ENCODE measurements at regions not wholly inside any gene's neighbourhood (a gene's known extent, or its start where the extent isn't known, plus 50 kb on each side); places are given as distances from the start of the nearest gene placed in this dataset.

DNA sequence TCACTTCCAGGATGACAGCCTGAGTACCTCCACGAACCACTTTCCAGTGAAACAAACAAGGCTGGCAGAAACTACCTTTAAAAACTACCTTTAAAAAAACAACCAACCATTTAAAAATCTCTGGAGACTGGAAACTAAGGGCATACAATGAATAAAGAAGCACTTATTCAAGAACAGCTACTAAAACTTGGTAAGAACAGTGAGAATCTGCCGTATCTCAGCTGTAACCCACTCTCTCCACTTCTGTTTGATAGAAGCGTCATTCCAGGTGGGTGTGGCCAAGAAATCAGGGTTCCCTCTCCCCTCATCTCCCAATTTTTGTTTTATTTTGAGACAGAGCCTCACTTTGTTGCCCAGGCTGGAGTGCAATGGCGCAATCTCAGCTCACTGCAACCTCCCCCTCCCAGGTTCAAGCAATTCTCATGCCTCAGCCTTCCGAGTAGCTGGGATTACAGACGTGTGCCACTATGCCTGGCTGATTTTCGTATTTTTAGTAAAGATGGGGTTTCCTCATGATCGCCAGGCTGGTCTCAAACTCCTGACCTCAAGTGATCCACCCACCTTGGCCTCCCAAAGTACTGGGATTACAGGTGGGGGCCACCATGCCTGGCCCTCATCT, 158.8 kb upstream of the CHST15 start:
- peak in 3 of 11 experiments; percentile 12 to 25 (median 18); a peak in 2 of 22 replicates for TF ChIP-seq Cebpa-rat (IDR thresholded peaks at IDR 0.05)
- H3K9me3 ChIP-seq (replicated peaks in 1 of 11) = peaks cover 10 to 22% (median 17%) of the 10 kb centered on the region in 11 experiments
- no peaks in the 10 kb centered on the region for H4K20me1 ChIP-seq
- no peak overlapping the region for H3K4me3 ChIP-seq
- H3K4me1 ChIP-seq = peaks cover 61 to 70% (median 65%) of the 10 kb centered on the region in 10 experiments
- peak overlapping the region in 6 of 11 experiments; percentile 39 to 59 (median 48); a peak in 10 of 22 replicates for H3K9ac ChIP-seq
- H3K36me3 ChIP-seq = 0 out of 22 replicates have a peak, but pooled peaks cover 0 to 5% (median 0%) of the 10 kb centered on the region in 11 experiments
- peak overlapping the region; percentile 68 to 93 (median 85) for H3K4me2 ChIP-seq
- H3K27me3 ChIP-seq = no peaks in the 10 kb centered on the region
- H3K27ac ChIP-seq = peak overlapping the region in 10 of 11 experiments; percentile 0 to 65 (median 51); a peak in 17 of 22 replicates

DNA sequence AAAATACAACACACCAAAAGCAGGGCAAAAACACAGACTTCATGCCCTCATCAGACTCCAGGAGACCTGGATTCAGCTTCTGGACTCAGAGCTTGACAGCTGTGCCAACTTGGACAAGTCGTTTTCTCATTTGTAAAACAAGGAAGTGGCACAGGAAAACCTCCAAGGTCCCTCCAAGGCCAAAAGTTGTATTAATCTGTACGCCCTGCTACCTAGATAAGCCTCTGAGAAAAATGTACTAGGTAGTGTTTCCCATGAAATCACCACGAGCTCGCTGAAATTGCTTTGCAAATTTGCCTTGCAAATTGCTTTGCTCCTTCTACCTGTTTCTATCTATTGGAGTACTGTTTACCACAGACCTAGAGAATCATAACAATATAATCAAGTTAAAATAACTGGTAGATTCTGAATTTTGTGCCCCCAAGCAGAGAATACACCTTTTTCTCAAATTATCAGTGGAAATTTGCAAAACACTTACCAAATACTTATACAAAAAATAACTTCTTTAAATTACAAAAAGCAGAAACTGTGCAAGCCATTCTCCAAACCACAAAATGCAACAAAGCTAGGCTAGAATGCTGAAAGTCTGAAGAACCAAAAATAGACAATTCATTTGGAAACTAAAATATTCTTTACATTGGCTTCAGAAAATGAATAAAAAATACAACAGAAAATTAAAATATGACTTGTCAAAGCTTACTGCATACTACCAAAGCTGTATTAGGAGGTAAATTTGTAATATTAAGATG, 158.1 kb upstream of the CHST15 start:
- no peak overlapping the region for H3K4me3 ChIP-seq
- H3K4me2 ChIP-seq = peak overlapping the region; percentile 68 to 93 (median 85)
- 0 out of 22 replicates have a peak, but pooled peaks cover 0 to 5% (median 0%) of the 10 kb centered on the region in 11 experiments for H3K36me3 ChIP-seq
- TF ChIP-seq Cebpa-rat (IDR thresholded peaks at IDR 0.05) = no peak
- peak overlapping the region in 6 of 11 experiments; percentile 39 to 59 (median 48); a peak in 10 of 22 replicates for H3K9ac ChIP-seq
- H3K27ac ChIP-seq = peak overlapping the region in 10 of 11 experiments; percentile 0 to 65 (median 51); a peak in 14 of 22 replicates
- H4K20me1 ChIP-seq = no peaks in the 10 kb centered on the region
- no peaks in the 10 kb centered on the region for H3K27me3 ChIP-seq
- H3K4me1 ChIP-seq = peaks cover 60 to 68% (median 63%) of the 10 kb centered on the region in 10 experiments
- peaks cover 10 to 22% (median 17%) of the 10 kb centered on the region in 11 experiments for H3K9me3 ChIP-seq (replicated peaks in 1 of 11)

DNA sequence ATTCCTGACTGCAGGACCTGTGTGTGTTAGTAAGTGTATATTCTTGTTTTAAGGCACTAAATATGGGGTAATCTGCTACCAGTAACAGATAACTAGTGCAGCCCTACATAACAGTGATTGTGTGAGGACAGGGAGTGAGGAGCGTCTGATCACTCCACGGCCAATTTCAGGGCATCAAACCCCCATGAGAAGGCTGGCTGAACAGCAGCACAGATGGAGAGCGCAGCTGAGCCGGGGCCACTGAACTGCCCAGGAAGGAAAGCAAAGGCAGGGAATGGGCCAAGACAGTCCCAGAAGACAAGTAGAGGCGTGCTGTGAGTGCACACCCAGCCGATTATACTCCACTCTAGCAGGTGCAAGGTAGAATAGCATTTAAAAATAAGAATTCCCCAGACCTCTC, 157.1 kb upstream of the CHST15 start:
- Histone ChIP-seq H3K27me3 (no peaks in the 10 kb centered on the region), H3K9me3 (replicated peaks in 1 of 11) (peaks cover 7 to 13% (median 11%) of the 10 kb centered on the region in 11 experiments), H3K4me1 (peaks cover 62 to 72% (median 64%) of the 10 kb centered on the region in 10 experiments), H3K36me3 (0 out of 22 replicates have a peak, but pooled peaks cover 0 to 5% (median 0%) of the 10 kb centered on the region in 11 experiments), H4K20me1 (no peaks in the 10 kb centered on the region), H3K4me3 (no peak overlapping the region), H3K27ac (no peak overlapping the region; a peak in 1 of 22 replicates), H3K9ac (no peak overlapping the region; a peak in 2 of 22 replicates), H3K4me2 (peak overlapping the region; percentile 68 to 93 (median 85))
- TF ChIP-seq Cebpa-rat (IDR thresholded peaks at IDR 0.05) = no peak

DNA sequence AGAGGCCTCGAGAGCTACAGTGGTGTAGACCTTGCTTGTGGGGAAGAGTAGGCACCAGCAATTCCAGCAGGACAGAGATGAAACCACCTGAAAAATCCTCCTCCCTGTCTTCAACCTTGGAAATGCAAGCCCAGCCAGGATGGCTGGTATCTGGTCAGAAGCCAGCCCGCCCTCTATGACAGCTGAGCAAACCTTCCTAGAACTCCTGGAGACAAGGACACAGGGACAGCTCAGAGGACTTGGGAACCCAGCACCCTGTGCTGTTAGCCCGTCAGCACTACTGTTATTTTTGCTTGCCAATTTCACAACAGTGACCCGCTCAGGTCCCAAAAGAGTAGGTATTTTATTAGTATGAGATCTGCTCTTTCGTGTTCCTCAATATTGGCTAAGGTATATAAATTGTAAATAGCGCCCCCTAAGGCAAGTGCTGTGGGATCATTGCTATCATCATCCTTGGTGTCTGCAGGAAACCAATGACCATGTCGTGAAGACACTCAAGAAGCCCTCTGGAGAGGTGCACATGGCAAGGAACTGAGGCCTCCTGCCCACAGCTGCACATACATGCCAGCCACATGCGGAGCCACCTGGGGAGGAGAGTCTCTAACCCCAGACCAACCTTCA, 156.5 kb upstream of the CHST15 start:
- Histone ChIP-seq H3K27me3 (no peaks in the 10 kb centered on the region), H3K4me1 (peaks cover 62 to 78% (median 67%) of the 10 kb centered on the region in 10 experiments), H3K36me3 (no peaks in the 10 kb centered on the region), H3K4me3 (no peak overlapping the region), H3K27ac (peak overlapping the region in 3 of 11 experiments; percentile 4 to 25 (median 20); a peak in 3 of 22 replicates), H3K9ac (no peak overlapping the region), H4K20me1 (no peaks in the 10 kb centered on the region), H3K9me3 (replicated peaks in 1 of 11) (peaks cover 2 to 7% (median 5%) of the 10 kb centered on the region in 11 experiments), H3K4me2 (peak overlapping the region; percentile 68 to 93 (median 85))
- no peak for TF ChIP-seq Cebpa-rat (IDR thresholded peaks at IDR 0.05)

DNA sequence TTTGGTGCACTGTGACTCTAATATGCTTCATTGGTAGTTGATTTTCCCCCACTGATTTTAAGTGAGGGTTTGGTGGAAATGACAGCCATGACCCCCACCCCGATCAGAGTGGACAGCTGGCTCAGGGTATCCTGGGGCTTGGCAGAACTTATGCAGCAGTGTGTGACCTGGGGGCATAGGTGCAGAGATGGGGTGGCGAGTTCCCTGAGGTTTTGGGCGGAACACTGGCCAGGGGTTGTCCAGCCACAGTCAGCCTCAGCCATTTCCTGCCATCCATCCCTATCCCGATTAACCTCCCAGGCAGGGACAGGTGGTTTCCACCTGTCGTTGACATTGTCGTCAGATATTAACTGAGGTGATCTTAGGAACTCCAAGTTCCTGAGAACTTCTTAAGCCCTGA, 155.8 kb upstream of the CHST15 start:
- no peak for TF ChIP-seq Cebpa-rat (IDR thresholded peaks at IDR 0.05)
- H3K4me3 ChIP-seq = no peak overlapping the region
- H3K9ac ChIP-seq = no peak overlapping the region
- no peak overlapping the region for H3K27ac ChIP-seq
- no peaks in the 10 kb centered on the region for H3K9me3 ChIP-seq (replicated peaks in 1 of 11)
- H3K4me2 ChIP-seq = peak overlapping the region; percentile 68 to 93 (median 85)
- H3K36me3 ChIP-seq = no peaks in the 10 kb centered on the region
- H4K20me1 ChIP-seq = no peaks in the 10 kb centered on the region
- H3K27me3 ChIP-seq = no peaks in the 10 kb centered on the region
- peaks cover 62 to 82% (median 69%) of the 10 kb centered on the region in 10 experiments for H3K4me1 ChIP-seq

DNA sequence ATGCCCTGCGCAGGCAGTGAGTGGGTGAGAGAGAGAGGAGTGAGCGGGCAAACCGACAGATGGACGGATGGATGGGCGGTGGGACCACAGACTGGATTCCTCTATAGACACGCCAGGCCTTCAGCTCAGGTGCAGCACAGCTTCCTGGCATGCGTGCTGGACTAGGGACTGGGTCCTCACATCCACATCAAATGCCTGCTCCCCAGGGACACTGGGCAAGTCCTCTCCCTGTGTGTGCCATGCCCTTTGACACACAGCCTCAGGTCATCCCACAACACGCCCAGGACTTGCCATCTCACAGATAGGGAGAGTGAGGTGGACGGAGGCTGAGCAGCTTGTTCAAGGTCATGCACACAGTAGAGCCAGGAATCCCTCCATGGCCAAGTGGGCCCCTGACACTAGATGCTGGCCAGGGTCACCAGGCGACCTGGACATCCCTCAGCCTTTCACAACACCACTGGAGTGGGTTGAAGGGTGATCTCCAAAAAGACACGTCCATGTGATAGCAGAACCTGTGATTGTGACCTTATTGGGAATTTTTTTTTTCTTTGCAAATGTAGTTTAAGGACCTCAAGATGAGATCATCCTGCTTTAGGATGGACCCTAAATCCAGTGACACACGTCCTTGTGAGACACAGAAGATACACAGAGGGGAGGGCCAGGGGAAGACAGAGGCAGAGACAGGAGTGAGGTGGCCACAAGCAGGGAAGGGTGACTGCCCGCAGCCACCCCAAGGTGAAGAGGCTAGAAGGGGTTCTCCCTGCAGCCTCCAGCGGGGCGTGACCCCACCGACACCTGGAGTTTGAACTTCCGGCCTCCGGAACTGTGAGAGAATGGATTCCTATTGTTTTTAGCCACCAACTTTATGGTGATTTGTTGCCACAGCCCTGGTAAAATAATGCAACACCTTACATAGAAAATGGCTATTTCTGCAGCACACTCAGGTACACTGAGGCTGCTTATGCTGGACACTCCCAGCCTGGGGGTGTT, 155.0 kb upstream of the CHST15 start:
- TF ChIP-seq Cebpa-rat (IDR thresholded peaks at IDR 0.05) = no peak
- H3K27ac ChIP-seq = no peak overlapping the region; a peak in 1 of 22 replicates
- H3K9me3 ChIP-seq (replicated peaks in 1 of 11) = no peaks in the 10 kb centered on the region
- no peaks in the 10 kb centered on the region for H4K20me1 ChIP-seq
- peak overlapping the region; percentile 68 to 93 (median 85) for H3K4me2 ChIP-seq
- H3K4me3 ChIP-seq = no peak overlapping the region
- peaks cover 61 to 81% (median 64%) of the 10 kb centered on the region in 10 experiments for H3K4me1 ChIP-seq
- H3K27me3 ChIP-seq = no peaks in the 10 kb centered on the region
- H3K36me3 ChIP-seq = no peaks in the 10 kb centered on the region
- no peak overlapping the region for H3K9ac ChIP-seq

DNA sequence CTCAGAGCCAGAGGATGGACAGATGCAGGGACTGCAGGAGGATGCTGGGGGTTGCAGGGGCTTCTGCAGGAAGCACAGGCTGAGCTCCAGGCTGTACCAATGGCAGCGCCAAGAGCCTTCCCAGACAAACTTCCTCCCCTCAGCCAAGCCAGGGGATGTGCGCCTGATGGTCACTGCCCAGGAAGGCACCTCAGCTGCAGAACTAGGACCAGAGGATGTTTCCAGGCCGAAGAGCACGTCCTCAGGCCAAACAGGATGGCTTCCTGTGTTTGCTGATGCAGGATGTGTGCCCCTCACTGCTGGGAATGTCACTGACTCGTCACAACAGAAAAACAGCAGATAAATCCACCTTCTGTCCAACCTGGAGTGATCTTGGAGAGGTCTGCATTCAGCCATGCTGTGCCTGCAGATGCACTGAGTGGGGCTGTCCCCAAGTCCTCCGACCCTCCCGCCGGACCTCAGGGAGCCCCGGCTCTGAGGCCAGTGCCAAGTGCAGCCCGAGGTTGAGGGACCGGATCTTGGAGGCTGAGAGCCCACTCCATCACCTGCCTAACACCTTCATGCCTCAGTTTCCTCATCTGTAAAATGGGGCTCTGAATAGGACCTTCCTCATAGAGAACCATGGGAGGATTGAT, 152.5 kb upstream of the CHST15 start:
- no peak overlapping the region for H3K9ac ChIP-seq
- no peak overlapping the region; a peak in 2 of 22 replicates for H3K4me2 ChIP-seq
- H3K36me3 ChIP-seq = no peaks in the 10 kb centered on the region
- H3K9me3 ChIP-seq (replicated peaks in 1 of 11) = peaks cover 0 to 7% (median 6%) of the 10 kb centered on the region in 11 experiments; a peak in 13 of 22 replicates
- H4K20me1 ChIP-seq = no peaks in the 10 kb centered on the region
- H3K4me1 ChIP-seq = peaks cover 36 to 64% (median 53%) of the 10 kb centered on the region in 10 experiments
- H3K4me3 ChIP-seq = no peak overlapping the region
- TF ChIP-seq Cebpa-rat (IDR thresholded peaks at IDR 0.05) = no peak
- H3K27ac ChIP-seq = no peak overlapping the region
- H3K27me3 ChIP-seq = no peaks in the 10 kb centered on the region
